ENCODE measurements at regions not wholly inside any gene's neighbourhood (a gene's known extent, or its start where the extent isn't known, plus 50 kb on each side); places are given as distances from the start of the nearest gene placed in this dataset.

GRCh38 chr2:215779912-215780311 is 233.4 kb downstream of the MREG start:
- H3K4me3 ChIP-seq = no peak overlapping the region
- no peak for DNase-seq
- no peaks in the 10 kb centered on the region for H3K36me3 ChIP-seq
- no peaks in the 10 kb centered on the region for H3K9me3 ChIP-seq
- no peaks in the 10 kb centered on the region for H3K27me3 ChIP-seq
- no peak for TF ChIP-seq POLR2A (IDR thresholded peaks at IDR 0.05)
- TF ChIP-seq CTCF (IDR thresholded peaks at IDR 0.05) = no peak
- H3K27ac ChIP-seq = no peak overlapping the region
- peaks cover 0 to 4% (median 0%) of the 10 kb centered on the region in 4 donors for H3K4me1 ChIP-seq

GRCh38 chr2:215777465-215778044 is 235.8 kb downstream of the MREG start:
- TF ChIP-seq POLR2A (IDR thresholded peaks at IDR 0.05) (no peak), CTCF (IDR thresholded peaks at IDR 0.05) (no peak)
- no peak overlapping the region for H3K4me3 ChIP-seq
- no peak overlapping the region for H3K27ac ChIP-seq
- no peaks in the 10 kb centered on the region for H3K36me3 ChIP-seq
- no peaks in the 10 kb centered on the region for H3K27me3 ChIP-seq
- DNase-seq = no peak
- no peaks in the 10 kb centered on the region for H3K9me3 ChIP-seq
- no peaks in the 10 kb centered on the region for H3K4me1 ChIP-seq

- no peak for DNase-seq
- Histone ChIP-seq H3K9me3 (no peaks in the 10 kb centered on the region), H3K4me1 (no peaks in the 10 kb centered on the region), H3K36me3 (no peaks in the 10 kb centered on the region), H3K27me3 (no peaks in the 10 kb centered on the region), H3K4me3 (no peak overlapping the region), H3K27ac (no peak overlapping the region)
- no peak for TF ChIP-seq CTCF (IDR thresholded peaks at IDR 0.05)
- TF ChIP-seq POLR2A (IDR thresholded peaks at IDR 0.05) = no peak
Observed at GRCh38 chr2:215775106-215775505, 238.2 kb downstream of the MREG start.

GRCh38 chr2:215773728-215774127 is 239.6 kb downstream of the MREG start:
- H3K4me1 ChIP-seq = no peaks in the 10 kb centered on the region
- no peaks in the 10 kb centered on the region for H3K27me3 ChIP-seq
- no peak overlapping the region for H3K4me3 ChIP-seq
- no peaks in the 10 kb centered on the region for H3K9me3 ChIP-seq
- TF ChIP-seq POLR2A (IDR thresholded peaks at IDR 0.05) (no peak), CTCF (IDR thresholded peaks at IDR 0.05) (no peak)
- H3K27ac ChIP-seq = no peak overlapping the region
- no peak for DNase-seq
- H3K36me3 ChIP-seq = no peaks in the 10 kb centered on the region

GRCh38 chr2:215772634-215773563 is 240.5 kb downstream of the MREG start:
- Histone ChIP-seq H3K4me1 (no peaks in the 10 kb centered on the region), H3K4me3 (no peak overlapping the region), H3K36me3 (no peaks in the 10 kb centered on the region), H3K27ac (no peak overlapping the region), H3K9me3 (no peaks in the 10 kb centered on the region), H3K27me3 (no peaks in the 10 kb centered on the region)
- DNase-seq = no peak
- no peak for TF ChIP-seq CTCF (IDR thresholded peaks at IDR 0.05)
- TF ChIP-seq POLR2A (IDR thresholded peaks at IDR 0.05) = no peak
